ENCODE measurements at regions not wholly inside any gene's neighbourhood (a gene's known extent, or its start where the extent isn't known, plus 50 kb on each side); places are given as distances from the start of the nearest gene placed in this dataset.

DNA sequence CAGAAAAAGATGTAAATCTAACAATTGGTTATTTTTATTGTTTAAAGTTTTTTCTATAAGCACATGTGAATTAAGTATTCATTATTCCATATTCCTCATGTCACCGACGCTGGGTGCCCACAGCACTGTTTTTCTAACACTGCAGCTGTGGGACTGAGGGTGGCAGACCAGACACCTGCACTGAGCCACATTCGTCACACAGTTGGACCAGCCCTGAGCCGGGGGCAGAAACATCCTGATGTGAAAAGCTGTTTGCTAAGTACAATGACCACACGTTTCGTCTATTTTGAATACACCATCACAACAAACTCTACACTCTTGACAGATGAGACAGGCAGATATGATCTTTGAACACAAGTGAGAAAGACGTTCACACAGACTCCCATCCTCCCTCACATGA is 749.5 kb downstream of the KCNJ18 start:
- H3K27me3 ChIP-seq (ENCODE audit: insufficient read depth, low read depth) = peaks cover 18% of the 10 kb centered on the region; the same call in 1 of the 2 replicates
- H3K4me1 ChIP-seq (replicated peaks; ENCODE audit: insufficient read depth) = no peaks in the 10 kb centered on the region
- TF ChIP-seq EZH2 (IDR thresholded peaks at IDR 0.05; ENCODE audit: low read depth) = no peak
- TF ChIP-seq, protein P1, sequence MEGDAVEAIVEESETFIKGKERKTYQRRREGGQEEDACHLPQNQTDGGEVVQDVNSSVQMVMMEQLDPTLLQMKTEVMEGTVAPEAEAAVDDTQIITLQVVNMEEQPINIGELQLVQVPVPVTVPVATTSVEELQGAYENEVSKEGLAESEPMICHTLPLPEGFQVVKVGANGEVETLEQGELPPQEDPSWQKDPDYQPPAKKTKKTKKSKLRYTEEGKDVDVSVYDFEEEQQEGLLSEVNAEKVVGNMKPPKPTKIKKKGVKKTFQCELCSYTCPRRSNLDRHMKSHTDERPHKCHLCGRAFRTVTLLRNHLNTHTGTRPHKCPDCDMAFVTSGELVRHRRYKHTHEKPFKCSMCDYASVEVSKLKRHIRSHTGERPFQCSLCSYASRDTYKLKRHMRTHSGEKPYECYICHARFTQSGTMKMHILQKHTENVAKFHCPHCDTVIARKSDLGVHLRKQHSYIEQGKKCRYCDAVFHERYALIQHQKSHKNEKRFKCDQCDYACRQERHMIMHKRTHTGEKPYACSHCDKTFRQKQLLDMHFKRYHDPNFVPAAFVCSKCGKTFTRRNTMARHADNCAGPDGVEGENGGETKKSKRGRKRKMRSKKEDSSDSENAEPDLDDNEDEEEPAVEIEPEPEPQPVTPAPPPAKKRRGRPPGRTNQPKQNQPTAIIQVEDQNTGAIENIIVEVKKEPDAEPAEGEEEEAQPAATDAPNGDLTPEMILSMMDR (conservative IDR thresholded peaks at IDR 0.05) = no peak
- no peak overlapping the region for H3K27ac ChIP-seq
- H3K9me2 ChIP-seq (ENCODE audit: insufficient read depth) = no peaks in the 10 kb centered on the region
- ChIA-PET CTCF (no interaction called here), POLR2A (ENCODE audit: unreplicated experiment) (no interaction called here)
- intact Hi-C loops (cut with micrococcal nuclease; ENCODE audit: unreplicated experiment) = no loop called here
- H2AFZ ChIP-seq = no peak overlapping the region
- H3K4me3 ChIP-seq = no peak overlapping the region
- no peak for DNase-seq
- no peaks in the 10 kb centered on the region for H4K20me1 ChIP-seq (ENCODE audit: insufficient read depth)
- no TSS peak for BruUV-seq (replicated peaks)
- H3F3A ChIP-seq (ENCODE audit: insufficient read depth, low read depth) = no peaks in the 10 kb centered on the region
- no peaks in the 10 kb centered on the region for H3K36me3 ChIP-seq (ENCODE audit: low read depth)
- no peaks in the 10 kb centered on the region for H3K79me2 ChIP-seq (ENCODE audit: low read depth)
- H3K9me3 ChIP-seq (ENCODE audit: insufficient read depth, low read depth) = no peaks in the 10 kb centered on the region
- no peak overlapping the region for H3K4me2 ChIP-seq

DNA sequence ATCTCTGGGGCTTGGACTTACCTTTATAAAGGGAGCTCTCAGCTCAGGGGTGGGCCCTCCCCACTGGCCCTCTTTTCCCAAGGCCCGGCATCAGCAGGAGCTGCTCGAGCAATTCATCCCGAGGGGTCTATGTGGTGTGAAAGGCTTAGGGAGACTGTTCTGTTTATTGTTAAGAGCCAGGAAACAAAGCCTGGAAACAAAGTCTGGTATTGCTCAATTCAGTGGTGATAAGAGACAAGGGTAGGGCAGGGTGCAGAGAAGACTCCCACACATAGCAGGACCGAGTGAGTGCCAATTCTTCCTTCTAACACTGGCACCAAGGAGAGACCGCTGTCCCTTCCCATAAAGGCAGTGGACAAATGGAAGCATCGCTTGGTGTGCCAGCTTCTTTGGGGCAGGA is 750.7 kb downstream of the KCNJ18 start:
- Histone ChIP-seq H2AFZ (no peak overlapping the region), H3K36me3 (ENCODE audit: low read depth) (no peaks in the 10 kb centered on the region), H4K20me1 (ENCODE audit: insufficient read depth) (no peaks in the 10 kb centered on the region), H3K4me1 (replicated peaks; ENCODE audit: insufficient read depth) (no peaks in the 10 kb centered on the region), H3K27me3 (ENCODE audit: insufficient read depth, low read depth) (peaks cover 23% of the 10 kb centered on the region; the same call in 1 of the 2 replicates), H3K9me2 (ENCODE audit: insufficient read depth) (no peaks in the 10 kb centered on the region), H3K9me3 (ENCODE audit: insufficient read depth, low read depth) (no peaks in the 10 kb centered on the region), H3K4me3 (no peak overlapping the region), H3K4me2 (no peak overlapping the region), H3F3A (ENCODE audit: insufficient read depth, low read depth) (no peaks in the 10 kb centered on the region), H3K27ac (no peak overlapping the region), H3K79me2 (ENCODE audit: low read depth) (no peaks in the 10 kb centered on the region)
- BruUV-seq (replicated peaks) = no TSS peak
- intact Hi-C loops (cut with micrococcal nuclease; ENCODE audit: unreplicated experiment) = no loop called here
- ChIA-PET CTCF (no interaction called here), POLR2A (ENCODE audit: unreplicated experiment) (no interaction called here)
- TF ChIP-seq, protein P1 (conservative IDR thresholded peaks at IDR 0.05) = no peak
- TF ChIP-seq EZH2 (IDR thresholded peaks at IDR 0.05; ENCODE audit: low read depth) = no peak
- DNase-seq = no peak

DNA sequence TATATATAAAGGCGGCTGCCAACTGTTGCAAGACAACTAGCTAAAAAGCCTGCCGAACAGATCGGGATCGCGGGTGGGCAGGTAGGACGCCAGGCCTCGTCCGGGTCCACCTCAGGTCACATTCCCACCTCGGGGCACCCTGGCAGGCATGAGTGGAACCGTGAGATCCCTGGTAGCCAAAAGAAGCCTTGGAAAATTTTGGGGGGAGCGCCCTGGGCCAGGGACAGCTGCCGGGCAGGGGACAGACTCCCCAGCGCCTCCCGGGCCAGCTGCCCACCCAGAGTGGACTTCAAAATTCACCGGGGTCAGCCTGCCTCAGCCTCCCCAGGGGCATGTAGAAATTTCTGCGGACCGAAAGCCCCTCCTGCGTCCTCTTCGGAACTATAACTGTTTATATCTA is 760.9 kb downstream of the KCNJ18 start:
- no peaks in the 10 kb centered on the region for H3K9me3 ChIP-seq (ENCODE audit: insufficient read depth, low read depth)
- H3K4me3 ChIP-seq = no peak overlapping the region
- no peaks in the 10 kb centered on the region for H3F3A ChIP-seq (ENCODE audit: insufficient read depth, low read depth)
- DNase-seq = no peak
- H3K4me1 ChIP-seq (replicated peaks; ENCODE audit: insufficient read depth) = no peaks in the 10 kb centered on the region
- POLR2A ChIA-PET (ENCODE audit: unreplicated experiment) = no interaction called here
- intact Hi-C loops (cut with micrococcal nuclease; ENCODE audit: unreplicated experiment) = no loop called here
- H3K27ac ChIP-seq = no peak overlapping the region
- no peaks in the 10 kb centered on the region for H3K36me3 ChIP-seq (ENCODE audit: low read depth)
- no peaks in the 10 kb centered on the region for H3K9me2 ChIP-seq (ENCODE audit: insufficient read depth)
- H4K20me1 ChIP-seq (ENCODE audit: insufficient read depth) = no peaks in the 10 kb centered on the region
- no TSS peak for BruUV-seq (replicated peaks)
- peaks cover 3% of the 10 kb centered on the region; the same call in 1 of the 2 replicates for H3K27me3 ChIP-seq (ENCODE audit: insufficient read depth, low read depth)
- TF ChIP-seq, protein P1 (conservative IDR thresholded peaks at IDR 0.05) = no peak
- TF ChIP-seq EZH2 (IDR thresholded peaks at IDR 0.05; ENCODE audit: low read depth) = no peak
- no peaks in the 10 kb centered on the region for H3K79me2 ChIP-seq (ENCODE audit: low read depth)
- CTCF ChIA-PET = interaction anchor here (0.5 kb wide), 1 partner anchor 940 kb away, joined by 3 read pairs; no protein-coding TSS in a partner anchor
- no peak overlapping the region for H3K4me2 ChIP-seq
- no peak overlapping the region for H2AFZ ChIP-seq
